Activated T-cell treated with anti-CD3 and anti-CD28 coated beads, Interleukin-2, amount 50 U/mL, for 24 hours (primary cell): ENCODE measurements at regions not wholly inside any gene's neighbourhood (a gene's known extent, or its start where the extent isn't known, plus 50 kb on each side); places are given as distances from the start of the nearest gene placed in this dataset.

Source experiments
- DNase-seq: peaks from one replicate; pipeline ENCODE4 v3.0.0-alpha.2; 2020
- H3K27ac Mint-ChIP-seq: 2 replicates; pipeline ENCODE4 v1.8.0; 2020; ENCODE audit warnings: mild to moderate bottlenecking, mixed read lengths
- H3K27me3 Mint-ChIP-seq: 2 replicates; pipeline ENCODE4 v1.8.0; 2020; ENCODE audit warnings: mixed read lengths
- H3K36me3 Mint-ChIP-seq: 2 replicates; pipeline ENCODE4 v1.8.0; 2020; ENCODE audit warnings: low read depth, mixed read lengths
- H3K4me1 Mint-ChIP-seq: 2 replicates; pipeline ENCODE4 v1.8.0; 2020; ENCODE audit warnings: low read depth, mixed read lengths
- H3K4me3 Mint-ChIP-seq: 2 replicates; pipeline ENCODE4 v1.8.0; 2020; ENCODE audit warnings: mild to moderate bottlenecking, moderate library complexity, mixed read lengths
- H3K9me3 Mint-ChIP-seq: 2 replicates; pipeline ENCODE4 v1.8.0; 2020; ENCODE audit warnings: mixed read lengths

DNA sequence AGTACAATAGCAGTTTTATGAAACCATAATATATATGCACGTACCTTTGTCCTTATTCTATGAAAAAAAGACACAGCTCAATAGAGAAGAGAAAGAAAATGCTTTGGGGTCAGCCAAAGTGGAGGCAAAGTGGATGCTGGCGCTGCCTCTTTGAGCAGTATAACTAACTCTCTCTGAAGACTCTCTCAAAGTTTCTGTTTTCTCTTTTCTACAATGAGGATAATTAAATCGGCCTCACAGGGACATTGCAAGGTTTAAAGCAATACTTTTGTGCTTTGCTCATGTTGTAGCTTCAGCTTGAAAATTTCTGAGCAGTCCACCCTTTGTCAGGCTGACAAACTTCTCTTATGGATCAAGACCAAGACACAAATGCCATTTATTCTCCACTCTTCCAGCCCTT lies 455.1 kb upstream of the MPDZ start:
- H3K27ac Mint-ChIP-seq, result no peak overlapping the region
- DNase-seq, result no peak
- no peaks in the 10 kb centered on the region for H3K36me3 Mint-ChIP-seq
- H3K4me3 Mint-ChIP-seq, result no peak overlapping the region
- H3K27me3 Mint-ChIP-seq, result no peaks in the 10 kb centered on the region
- H3K9me3 Mint-ChIP-seq, result peaks cover 14% of the 10 kb centered on the region
- no peaks in the 10 kb centered on the region for H3K4me1 Mint-ChIP-seq

DNA sequence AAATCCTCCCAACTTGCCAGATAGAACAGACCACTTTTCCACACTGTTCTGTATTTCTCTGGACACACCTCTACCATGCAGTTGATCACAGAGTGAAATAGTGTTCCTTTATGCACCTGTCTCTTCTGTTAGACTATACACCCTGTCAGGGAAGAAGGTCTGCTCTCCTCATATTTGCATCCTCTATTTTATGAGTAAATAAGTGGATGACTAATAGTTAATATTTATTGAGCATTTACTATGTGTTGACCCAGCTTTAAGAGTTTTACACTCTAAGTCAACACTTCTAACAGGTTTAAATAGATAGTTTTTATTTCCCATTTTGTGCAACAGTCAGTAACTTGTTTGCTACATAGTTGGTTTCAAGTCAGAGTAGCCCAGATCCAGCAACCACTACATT lies 452.8 kb upstream of the MPDZ start:
- Mint-ChIP-seq H3K27me3 (no peaks in the 10 kb centered on the region), H3K4me1 (no peaks in the 10 kb centered on the region), H3K9me3 (peaks cover 9% of the 10 kb centered on the region)

DNA sequence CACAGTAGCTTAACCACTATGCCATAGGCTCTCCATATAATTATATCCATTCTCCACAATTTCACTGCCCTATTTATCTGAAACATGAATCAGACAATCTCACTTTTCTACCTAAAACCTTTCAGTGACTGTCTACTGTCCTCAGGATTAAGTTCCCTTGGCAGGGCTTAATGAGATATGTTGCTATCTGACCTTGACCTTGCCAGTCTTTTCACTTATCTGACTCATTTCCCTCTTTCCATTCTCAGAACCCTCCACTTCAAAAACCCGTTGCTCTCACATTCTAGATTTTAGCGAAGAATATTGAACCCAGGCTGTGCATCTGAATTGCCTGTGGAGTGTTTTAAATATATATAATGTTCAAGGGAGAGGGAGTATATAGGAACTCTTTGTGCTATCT lies 452.1 kb upstream of the MPDZ start:
- H3K9me3 Mint-ChIP-seq, result peaks cover 9% of the 10 kb centered on the region
- no peaks in the 10 kb centered on the region for H3K36me3 Mint-ChIP-seq
- DNase-seq, result no peak
- no peaks in the 10 kb centered on the region for H3K27me3 Mint-ChIP-seq
- no peaks in the 10 kb centered on the region for H3K4me1 Mint-ChIP-seq
- H3K4me3 Mint-ChIP-seq, result no peak overlapping the region
- H3K27ac Mint-ChIP-seq, result no peak overlapping the region

More for the DNA sequence above, 452.8 kb upstream of the MPDZ start:
- H3K4me3 Mint-ChIP-seq, result no peak overlapping the region
- no peaks in the 10 kb centered on the region for H3K36me3 Mint-ChIP-seq
- no peak for DNase-seq
- no peak overlapping the region for H3K27ac Mint-ChIP-seq

DNA sequence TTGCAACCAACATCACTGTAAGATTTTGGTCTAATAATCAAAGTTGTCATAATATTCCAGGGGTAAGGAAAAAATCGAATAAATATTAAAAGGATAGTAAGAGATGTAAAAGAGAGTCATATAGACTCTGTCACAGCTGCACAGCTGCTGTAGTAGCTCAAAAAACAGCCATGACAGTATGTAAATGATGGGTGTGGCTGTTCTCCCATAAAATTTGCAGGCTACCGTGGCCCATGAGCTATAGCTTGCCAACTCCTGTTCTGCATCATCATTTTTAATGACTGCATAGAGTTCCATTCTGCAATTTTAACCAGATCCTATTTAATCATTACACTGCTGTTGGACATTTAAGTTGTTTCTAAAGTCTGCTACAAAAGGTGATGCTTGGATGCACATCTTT lies 450.5 kb upstream of the MPDZ start:
- H3K9me3 Mint-ChIP-seq, result peaks cover 9% of the 10 kb centered on the region

DNA sequence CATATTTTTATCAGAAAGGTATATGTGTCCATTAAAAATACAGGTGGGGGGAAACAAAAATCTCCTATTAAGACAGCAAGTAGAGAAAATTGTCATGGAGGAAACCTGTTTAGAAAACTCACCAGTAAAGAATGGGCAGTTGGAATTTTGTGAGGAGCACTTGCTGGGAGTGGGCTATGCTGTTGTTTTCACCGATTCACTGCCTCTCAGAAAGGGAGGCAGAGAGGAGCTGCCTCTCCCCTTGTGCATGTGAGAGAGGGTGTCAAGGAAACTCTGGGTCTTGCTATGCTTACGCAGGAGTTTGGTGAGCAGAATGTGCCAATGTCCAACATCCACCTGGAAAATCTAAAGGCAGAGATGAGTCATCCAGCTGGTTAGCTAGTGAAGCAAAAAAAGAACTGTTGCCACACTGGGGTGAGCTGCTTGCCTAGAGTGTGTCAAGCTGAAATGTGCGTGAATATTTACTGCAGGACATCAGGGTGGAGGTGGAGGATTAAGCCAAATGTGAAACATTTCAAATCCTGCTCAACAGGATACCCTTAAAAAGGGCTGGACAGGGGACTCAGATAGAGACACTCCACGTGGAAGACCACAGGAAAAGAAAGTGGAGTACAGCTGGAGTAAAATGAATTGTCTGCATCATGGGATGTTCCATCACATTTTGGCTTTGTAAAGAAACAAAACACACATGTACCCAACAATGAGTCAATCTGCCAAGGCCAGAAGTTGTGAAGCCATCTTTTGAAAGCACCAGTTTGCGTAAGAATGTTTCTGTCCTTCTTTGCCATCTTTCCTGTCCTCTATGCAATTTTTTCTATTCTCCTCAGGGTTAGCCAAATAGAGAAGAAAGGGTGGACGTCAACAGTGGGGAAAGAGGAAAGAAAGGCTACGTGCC lies 449.7 kb upstream of the MPDZ start:
- Mint-ChIP-seq H3K4me1 (no peaks in the 10 kb centered on the region), H3K4me3 (no peak overlapping the region), H3K27ac (no peak overlapping the region), H3K27me3 (no peaks in the 10 kb centered on the region), H3K9me3 (peaks cover 9% of the 10 kb centered on the region), H3K36me3 (no peaks in the 10 kb centered on the region)
- DNase-seq, result no peak

More for the DNA sequence above, 450.5 kb upstream of the MPDZ start:
- Mint-ChIP-seq H3K36me3 (no peaks in the 10 kb centered on the region), H3K27ac (no peak overlapping the region), H3K4me1 (no peaks in the 10 kb centered on the region), H3K4me3 (no peak overlapping the region), H3K27me3 (no peaks in the 10 kb centered on the region)
- DNase-seq, result no peak

DNA sequence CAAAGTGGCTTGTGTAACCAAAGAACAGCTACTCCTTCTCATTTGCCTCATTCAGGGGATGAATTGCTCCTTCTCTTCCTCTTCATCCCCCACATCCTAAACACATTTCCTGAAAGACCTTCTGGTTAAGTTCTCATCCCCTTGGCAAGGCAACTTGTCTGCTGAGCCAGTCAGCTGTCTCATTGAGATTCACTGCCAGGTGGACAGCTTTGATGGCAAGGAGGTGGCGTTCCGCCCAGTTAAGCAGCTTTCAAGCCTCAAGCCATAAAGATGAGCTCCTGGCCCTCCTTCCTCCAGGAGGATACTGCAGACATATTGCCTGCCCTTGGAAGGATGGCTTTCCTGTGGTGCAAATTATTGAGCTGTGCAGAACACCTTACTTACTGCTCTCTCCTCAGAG lies 448.6 kb upstream of the MPDZ start:
- Mint-ChIP-seq H3K27ac (no peak overlapping the region), H3K9me3 (peaks cover 9% of the 10 kb centered on the region), H3K4me3 (no peak overlapping the region), H3K27me3 (no peaks in the 10 kb centered on the region), H3K36me3 (no peaks in the 10 kb centered on the region), H3K4me1 (no peaks in the 10 kb centered on the region)
- no peak for DNase-seq

DNA sequence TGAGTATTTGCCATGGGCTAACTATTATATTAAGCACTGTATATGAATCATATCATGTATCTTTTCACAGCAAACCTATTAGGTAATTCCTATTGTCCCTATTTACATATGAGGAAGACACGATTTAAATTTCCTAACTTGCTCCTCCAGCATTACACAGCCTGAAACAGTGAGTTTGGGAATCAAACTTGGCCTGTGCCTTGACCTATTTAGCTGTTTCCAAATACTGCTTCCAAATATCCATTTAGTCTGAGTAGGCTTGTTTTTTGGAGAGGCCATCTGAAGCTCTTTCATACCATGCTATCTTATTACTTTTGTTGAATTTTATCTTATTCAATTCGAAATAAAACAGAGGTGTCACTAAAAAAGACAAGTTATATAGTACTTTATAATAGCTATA lies 447.3 kb upstream of the MPDZ start:
- Mint-ChIP-seq H3K27ac (no peak overlapping the region), H3K27me3 (no peaks in the 10 kb centered on the region), H3K9me3 (peaks cover 4% of the 10 kb centered on the region), H3K4me3 (no peak overlapping the region), H3K4me1 (no peaks in the 10 kb centered on the region), H3K36me3 (no peaks in the 10 kb centered on the region)
- DNase-seq, result no peak

DNA sequence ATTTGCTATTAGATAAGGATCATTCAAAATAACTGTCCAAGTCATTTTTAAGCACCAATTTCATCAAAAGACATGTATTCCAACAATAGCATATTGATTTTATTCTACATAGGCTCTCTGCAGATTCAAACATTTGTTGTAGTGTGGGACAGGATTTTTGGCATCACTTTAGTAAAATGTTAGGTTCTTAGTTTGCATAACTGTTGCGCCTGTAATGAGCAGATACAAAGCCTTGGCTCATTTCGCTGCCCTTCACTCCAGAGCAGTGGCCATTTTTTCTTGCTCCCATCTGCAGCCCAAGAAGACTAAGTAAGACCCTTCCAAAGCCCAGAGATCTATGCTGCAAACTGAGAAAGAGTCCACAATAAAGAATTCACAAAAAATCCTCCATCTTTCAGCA lies 446.0 kb upstream of the MPDZ start:
- no peaks in the 10 kb centered on the region for H3K9me3 Mint-ChIP-seq
- H3K27ac Mint-ChIP-seq, result no peak overlapping the region
- H3K4me1 Mint-ChIP-seq, result no peaks in the 10 kb centered on the region
- no peak for DNase-seq
- H3K4me3 Mint-ChIP-seq, result no peak overlapping the region
- no peaks in the 10 kb centered on the region for H3K36me3 Mint-ChIP-seq
- H3K27me3 Mint-ChIP-seq, result no peaks in the 10 kb centered on the region

DNA sequence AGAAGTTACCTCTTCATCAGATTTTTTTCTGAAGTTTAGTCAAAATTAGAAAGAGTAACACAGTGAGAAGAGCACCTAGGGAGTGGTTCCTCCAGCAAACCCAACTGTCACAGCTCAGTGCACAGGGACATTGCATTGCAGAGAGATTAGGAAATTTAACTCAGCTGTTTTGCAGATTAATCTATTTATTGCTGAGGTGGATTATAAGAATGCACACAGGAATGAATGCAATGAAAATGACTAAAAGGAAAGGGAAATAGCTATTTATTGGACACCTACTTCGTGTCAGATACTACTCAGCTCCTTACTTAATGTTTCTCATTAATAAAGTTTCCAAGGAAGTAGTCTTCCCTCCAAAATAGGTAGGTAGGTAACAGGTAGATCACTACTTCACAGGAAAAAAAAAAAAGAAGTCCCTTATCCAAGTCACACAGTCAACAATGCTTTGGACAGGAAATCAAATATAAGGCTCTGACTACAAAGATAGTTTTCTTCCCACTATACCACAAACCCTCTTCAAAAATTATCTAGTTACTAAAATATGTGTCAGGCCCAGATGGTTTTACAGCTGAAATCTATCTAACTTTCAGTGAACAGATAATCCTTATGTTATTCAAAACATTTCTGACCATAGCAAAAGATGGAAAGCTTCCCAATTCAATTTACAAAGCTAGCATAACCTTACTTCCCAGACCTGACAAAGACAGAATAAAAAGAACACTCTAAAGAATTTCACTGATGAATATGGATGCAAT lies 442.2 kb upstream of the MPDZ start:
- H3K4me3 Mint-ChIP-seq, result no peak overlapping the region
- no peak for DNase-seq
- no peaks in the 10 kb centered on the region for H3K4me1 Mint-ChIP-seq
- H3K27ac Mint-ChIP-seq, result no peak overlapping the region
- H3K36me3 Mint-ChIP-seq, result no peaks in the 10 kb centered on the region
- no peaks in the 10 kb centered on the region for H3K27me3 Mint-ChIP-seq
- no peaks in the 10 kb centered on the region for H3K9me3 Mint-ChIP-seq

DNA sequence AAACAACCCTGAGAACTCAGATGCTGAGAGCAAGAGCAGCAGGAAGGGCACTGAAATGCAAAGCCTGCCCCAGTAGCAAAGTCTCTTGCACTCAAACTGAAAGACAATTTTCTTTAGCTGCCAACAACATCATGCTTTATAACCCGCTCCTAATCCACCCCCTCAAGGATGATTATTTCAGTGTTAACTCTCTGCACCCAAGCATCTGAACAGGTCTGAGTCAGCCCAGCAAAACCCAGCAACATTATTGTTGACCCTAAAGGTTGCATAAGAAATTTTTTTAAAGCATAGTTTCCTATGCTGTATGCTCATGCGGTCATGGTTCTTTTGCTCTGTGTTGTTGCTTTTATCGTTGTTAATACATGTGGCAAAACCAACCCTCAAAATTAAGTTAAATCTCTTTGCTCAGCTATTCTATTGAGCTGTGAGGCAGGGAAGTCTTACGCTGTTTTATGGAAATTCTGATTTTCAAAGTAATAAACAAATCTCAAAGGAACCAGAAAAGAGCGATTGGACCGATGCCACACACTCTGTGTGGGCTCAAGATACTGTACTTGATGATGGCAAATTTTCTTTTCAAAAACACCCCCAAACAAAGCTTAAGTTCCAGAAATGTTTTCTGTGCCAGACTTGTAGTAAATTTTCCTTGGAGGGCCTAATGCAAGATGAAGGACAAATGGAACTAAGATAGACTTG lies 440.6 kb upstream of the MPDZ start:
- Mint-ChIP-seq H3K4me1 (no peaks in the 10 kb centered on the region), H3K27ac (no peak overlapping the region), H3K36me3 (no peaks in the 10 kb centered on the region), H3K27me3 (no peaks in the 10 kb centered on the region), H3K4me3 (no peak overlapping the region), H3K9me3 (no peaks in the 10 kb centered on the region)
- DNase-seq, result no peak

DNA sequence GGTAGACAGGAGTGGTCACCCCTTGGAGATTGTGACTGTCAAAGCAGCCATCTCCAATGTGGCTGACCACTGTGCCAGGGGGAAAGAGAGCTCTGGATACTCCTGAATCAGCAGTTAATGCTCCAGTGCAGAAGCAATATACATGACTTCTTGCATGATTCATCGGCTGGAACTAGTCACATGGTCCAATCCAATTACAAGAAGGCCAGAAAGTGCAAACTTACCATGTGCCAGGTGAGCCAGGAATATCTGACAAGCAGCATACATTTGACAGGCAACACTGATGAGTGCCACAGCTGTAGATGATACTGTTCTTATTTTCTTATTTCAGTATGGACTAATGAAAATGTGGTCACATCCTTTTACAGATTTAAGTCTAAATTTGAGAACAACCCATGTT lies 440.0 kb upstream of the MPDZ start:
- no peaks in the 10 kb centered on the region for H3K27me3 Mint-ChIP-seq

DNA sequence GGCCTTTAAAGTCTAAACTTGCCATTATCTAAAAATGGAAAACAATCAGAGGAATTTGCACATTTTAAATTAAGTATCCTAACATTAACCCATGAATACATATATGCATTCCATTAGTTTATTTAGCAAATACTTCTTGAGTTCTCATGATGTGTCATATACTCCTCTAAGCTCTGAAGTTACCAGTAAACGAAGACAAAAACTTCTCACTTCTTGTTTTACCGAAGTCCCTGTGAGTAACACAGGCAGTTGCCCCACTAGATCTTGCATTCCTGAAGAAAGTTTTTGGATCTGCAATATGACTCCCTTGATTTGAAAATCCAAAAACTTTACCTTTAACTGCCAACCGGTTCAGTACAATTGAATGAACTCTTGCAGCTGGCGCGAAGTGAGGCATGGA lies 439.0 kb upstream of the MPDZ start:
- DNase-seq, result no peak
- Mint-ChIP-seq H3K36me3 (no peaks in the 10 kb centered on the region), H3K27ac (no peak overlapping the region), H3K4me3 (no peak overlapping the region), H3K4me1 (no peaks in the 10 kb centered on the region), H3K9me3 (peaks cover 3% of the 10 kb centered on the region), H3K27me3 (no peaks in the 10 kb centered on the region)

More for the DNA sequence above, 440.0 kb upstream of the MPDZ start:
- Mint-ChIP-seq H3K36me3 (no peaks in the 10 kb centered on the region), H3K27ac (no peak overlapping the region), H3K4me1 (no peaks in the 10 kb centered on the region), H3K4me3 (no peak overlapping the region), H3K9me3 (no peaks in the 10 kb centered on the region)
- DNase-seq, result no peak

DNA sequence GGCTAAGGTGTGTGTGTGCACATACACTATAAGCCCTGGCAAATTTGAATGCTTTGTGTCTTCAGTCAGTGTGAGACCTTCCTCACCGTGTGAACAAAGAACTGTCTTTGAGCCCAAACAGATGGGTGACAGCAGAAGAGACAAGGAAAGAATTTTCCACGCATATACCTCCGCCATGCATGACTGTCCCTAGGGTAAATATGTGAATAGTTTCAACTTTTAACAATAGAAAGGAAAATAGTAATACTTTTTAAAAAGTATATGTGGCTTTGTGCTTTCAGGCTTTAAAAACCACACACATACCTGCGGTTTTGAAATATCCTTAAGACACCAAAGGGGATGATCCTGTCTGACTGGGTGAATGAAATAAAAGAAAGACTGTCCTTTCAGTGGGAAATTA lies 438.6 kb upstream of the MPDZ start:
- H3K4me3 Mint-ChIP-seq, result no peak overlapping the region
- no peak for DNase-seq
- no peaks in the 10 kb centered on the region for H3K36me3 Mint-ChIP-seq
- peaks cover 3% of the 10 kb centered on the region for H3K9me3 Mint-ChIP-seq
- no peaks in the 10 kb centered on the region for H3K4me1 Mint-ChIP-seq
- no peaks in the 10 kb centered on the region for H3K27me3 Mint-ChIP-seq
- no peak overlapping the region for H3K27ac Mint-ChIP-seq

DNA sequence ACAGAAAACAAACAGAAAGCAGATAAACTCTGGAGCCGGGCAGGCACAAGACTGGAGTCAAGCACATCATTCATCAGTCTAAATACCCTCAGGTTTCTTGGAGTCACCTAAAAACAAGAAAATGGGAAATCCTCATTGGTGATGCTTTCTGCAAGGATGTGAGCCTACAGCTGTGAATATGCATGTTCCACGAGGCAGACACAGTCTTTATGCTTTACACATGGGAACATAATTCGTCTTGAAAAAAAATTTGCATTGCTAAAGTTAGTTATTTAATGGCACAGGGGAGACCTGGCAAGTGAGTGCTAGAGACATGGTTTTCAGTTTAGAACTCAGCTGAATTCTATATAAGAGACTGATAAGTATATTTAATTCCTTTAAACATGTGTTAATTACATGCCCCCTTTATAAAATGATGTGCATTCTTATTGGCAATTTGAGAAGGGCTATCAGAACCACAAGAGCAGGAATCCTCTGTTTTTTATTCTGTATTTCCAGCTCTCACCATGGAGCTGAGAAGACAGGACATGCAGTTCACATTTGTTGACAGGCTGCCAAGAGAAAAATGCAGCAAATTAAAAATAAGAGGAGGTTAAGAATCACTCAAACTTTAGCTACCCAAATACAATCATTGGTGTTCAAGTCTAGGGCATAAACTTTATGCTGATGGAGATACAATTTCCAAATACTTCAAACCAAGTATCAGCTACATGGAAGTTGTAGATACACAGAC lies 438.0 kb upstream of the MPDZ start:
- no peak for DNase-seq
- Mint-ChIP-seq H3K9me3 (peaks cover 3% of the 10 kb centered on the region), H3K27ac (no peak overlapping the region), H3K27me3 (no peaks in the 10 kb centered on the region), H3K36me3 (no peaks in the 10 kb centered on the region), H3K4me3 (no peak overlapping the region), H3K4me1 (no peaks in the 10 kb centered on the region)
